Fibroblast of villous mesenchyme (primary cell): ENCODE measurements at regions not wholly inside any gene's neighbourhood (a gene's known extent, or its start where the extent isn't known, plus 50 kb on each side); places are given as distances from the start of the nearest gene placed in this dataset.

Source experiments
- DNase-seq: peaks from one replicate; pipeline ENCODE4 v3.0.0-alpha.2; 2010; ENCODE audit warnings: low read depth
- H3K4me3 ChIP-seq: 2 replicates; pipeline ENCODE4 v1.5.1; 2011; ENCODE audit warnings: low read depth, mild to moderate bottlenecking, low read length
- CTCF ChIP-seq: IDR thresholded peaks from 2 replicates; pipeline ENCODE4 v1.5.1; 2012; ENCODE audit warnings: low read depth, mild to moderate bottlenecking, low read length; ENCODE audit not compliant: insufficient read depth

GRCh38 chr12:41772478-41772877, 372.2 kb downstream of the GXYLT1 start:
- DNase-seq = no peak
- TF ChIP-seq CTCF = no peak
- no peak overlapping the region for H3K4me3 ChIP-seq

- no peak for TF ChIP-seq CTCF
- no peak for DNase-seq
- H3K4me3 ChIP-seq = no peak overlapping the region
These were observed 374.9 kb downstream of the GXYLT1 start for GRCh38 chr12:41769810-41770209.

DNA sequence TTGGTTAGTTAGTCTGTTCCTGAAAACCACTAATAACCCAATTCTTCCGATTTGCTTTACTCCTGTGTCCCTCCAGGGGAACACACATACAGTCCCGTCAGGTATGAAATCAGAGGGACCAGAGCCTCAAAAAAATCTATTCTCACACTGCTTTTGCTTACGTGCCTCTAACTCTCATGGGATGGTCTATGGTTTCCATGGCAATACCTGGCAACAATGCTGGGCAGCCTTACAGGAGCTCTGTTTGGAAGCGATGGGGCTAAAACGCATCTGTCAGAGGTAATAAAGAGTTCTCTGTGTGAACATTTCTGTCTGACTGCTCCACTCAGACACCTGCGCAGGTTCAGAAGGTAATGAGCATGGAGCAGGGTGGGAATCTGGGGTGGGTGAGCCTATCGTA, 376.2 kb downstream of the GXYLT1 start:
- TF ChIP-seq CTCF = no peak
- no peak for DNase-seq

DNA sequence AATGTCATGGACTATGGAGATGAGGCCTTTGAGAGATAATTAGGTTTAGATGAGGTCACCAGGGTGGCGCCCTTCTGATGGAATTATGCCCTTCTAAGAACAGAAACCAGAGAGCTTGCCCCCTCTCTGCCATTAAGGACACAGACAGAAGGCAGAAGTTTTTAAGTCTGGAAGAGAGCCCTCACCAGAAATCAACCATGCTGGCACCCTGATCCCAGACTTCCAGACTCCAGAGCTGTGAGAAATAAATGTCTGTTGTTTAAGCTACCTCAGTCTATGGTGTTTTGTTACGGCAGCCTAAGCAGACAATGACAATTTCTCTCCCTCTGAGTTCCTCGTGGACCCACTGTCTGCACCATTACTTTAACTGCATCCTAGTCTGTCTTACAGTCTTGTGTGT, 382.0 kb downstream of the GXYLT1 start:
- no peak for DNase-seq

More for the DNA sequence above, 376.2 kb downstream of the GXYLT1 start:
- H3K4me3 ChIP-seq = no peak overlapping the region

GRCh38 chr12:41745593-41745992, 399.1 kb downstream of the GXYLT1 start:
- DNase-seq = no peak

More for the DNA sequence above, 382.0 kb downstream of the GXYLT1 start:
- no peak for TF ChIP-seq CTCF
- H3K4me3 ChIP-seq = no peak overlapping the region

DNA sequence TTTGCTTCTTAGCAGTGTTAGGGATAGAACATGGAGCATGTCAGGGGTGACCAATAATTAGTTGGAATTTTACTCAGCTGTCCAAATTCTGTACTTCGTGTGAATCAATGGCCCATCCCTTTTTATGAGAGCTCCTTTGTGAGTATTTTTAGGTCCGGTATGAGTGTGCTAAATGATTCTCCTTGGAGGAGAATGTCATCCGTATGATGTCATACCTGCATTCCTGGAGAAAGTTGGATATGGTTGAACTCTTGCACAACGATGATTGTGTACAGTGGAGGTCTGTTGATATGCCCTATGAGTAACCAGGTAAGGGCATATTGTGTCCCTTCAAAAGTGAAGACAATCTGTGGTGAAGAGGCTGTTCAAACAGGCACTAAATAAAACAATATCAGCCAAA, 400.8 kb downstream of the GXYLT1 start:
- H3K4me3 ChIP-seq = no peak overlapping the region
- no peak for DNase-seq
- no peak for TF ChIP-seq CTCF

More at GRCh38 chr12:41745593-41745992, 399.1 kb downstream of the GXYLT1 start:
- H3K4me3 ChIP-seq = no peak overlapping the region
- no peak for TF ChIP-seq CTCF

- H3K4me3 ChIP-seq = no peak overlapping the region
- no peak for DNase-seq
- no peak for TF ChIP-seq CTCF
These were observed 405.6 kb downstream of the GXYLT1 start for GRCh38 chr12:41739066-41739465.
